ENCODE measurements at regions not wholly inside any gene's neighbourhood (a gene's known extent, or its start where the extent isn't known, plus 50 kb on each side); places are given as distances from the start of the nearest gene placed in this dataset.

DNA sequence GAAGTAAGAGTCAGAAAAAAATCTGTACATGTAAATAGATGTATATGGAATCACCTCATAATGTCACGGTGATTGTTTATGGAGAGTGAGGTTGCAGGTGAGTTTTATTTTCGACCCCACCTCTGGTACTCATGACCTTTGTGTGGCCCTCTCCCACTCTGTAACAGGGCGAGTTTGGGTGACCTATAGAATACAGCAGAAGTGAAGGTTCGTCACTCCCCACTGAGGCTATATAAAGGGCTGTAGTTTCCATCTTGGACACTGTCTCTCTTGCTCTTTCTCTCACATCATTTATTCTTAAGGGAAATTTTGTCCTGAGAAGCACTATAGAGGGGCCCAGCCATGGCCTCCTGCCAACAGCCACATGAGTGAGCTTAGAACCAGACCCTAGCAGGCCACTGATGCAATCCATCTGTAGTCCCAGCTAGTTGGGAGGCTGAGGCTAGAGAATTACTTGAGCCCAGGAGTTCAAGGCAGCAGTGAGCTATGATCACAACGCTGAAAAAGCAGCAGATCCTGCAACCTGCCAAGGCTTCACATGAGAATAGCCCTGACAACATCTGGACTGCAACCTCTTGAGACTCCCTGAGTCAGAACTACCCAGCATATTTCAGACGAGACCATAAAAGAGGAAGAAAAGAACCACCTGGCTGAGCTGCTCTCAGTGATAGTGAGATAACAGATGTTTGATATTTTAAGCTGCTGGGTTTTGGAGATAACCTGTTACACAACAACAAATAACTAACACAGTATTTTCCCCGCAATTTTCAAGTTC, 74.3 kb upstream of the SLC1A4 start:
- no peaks in the 10 kb centered on the region for H3K27me3 Mint-ChIP-seq (ENCODE audit: unreplicated experiment)
- no peak overlapping the region for H3K27ac Mint-ChIP-seq (ENCODE audit: unreplicated experiment)
- H3K4me1 Mint-ChIP-seq (ENCODE audit: low read depth, unreplicated experiment), result peaks cover 4% of the 10 kb centered on the region
- H3K36me3 Mint-ChIP-seq (ENCODE audit: unreplicated experiment), result no peaks in the 10 kb centered on the region
- TF ChIP-seq, protein P1, sequence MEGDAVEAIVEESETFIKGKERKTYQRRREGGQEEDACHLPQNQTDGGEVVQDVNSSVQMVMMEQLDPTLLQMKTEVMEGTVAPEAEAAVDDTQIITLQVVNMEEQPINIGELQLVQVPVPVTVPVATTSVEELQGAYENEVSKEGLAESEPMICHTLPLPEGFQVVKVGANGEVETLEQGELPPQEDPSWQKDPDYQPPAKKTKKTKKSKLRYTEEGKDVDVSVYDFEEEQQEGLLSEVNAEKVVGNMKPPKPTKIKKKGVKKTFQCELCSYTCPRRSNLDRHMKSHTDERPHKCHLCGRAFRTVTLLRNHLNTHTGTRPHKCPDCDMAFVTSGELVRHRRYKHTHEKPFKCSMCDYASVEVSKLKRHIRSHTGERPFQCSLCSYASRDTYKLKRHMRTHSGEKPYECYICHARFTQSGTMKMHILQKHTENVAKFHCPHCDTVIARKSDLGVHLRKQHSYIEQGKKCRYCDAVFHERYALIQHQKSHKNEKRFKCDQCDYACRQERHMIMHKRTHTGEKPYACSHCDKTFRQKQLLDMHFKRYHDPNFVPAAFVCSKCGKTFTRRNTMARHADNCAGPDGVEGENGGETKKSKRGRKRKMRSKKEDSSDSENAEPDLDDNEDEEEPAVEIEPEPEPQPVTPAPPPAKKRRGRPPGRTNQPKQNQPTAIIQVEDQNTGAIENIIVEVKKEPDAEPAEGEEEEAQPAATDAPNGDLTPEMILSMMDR (IDR thresholded peaks at IDR 0.05; ENCODE audit: partially characterized antibody, unreplicated experiment), result no peak
- no peak for DNase-seq
- H3K4me3 Mint-ChIP-seq (ENCODE audit: unreplicated experiment), result no peak overlapping the region
- no peaks in the 10 kb centered on the region for H3K9me3 Mint-ChIP-seq (ENCODE audit: unreplicated experiment)

DNA sequence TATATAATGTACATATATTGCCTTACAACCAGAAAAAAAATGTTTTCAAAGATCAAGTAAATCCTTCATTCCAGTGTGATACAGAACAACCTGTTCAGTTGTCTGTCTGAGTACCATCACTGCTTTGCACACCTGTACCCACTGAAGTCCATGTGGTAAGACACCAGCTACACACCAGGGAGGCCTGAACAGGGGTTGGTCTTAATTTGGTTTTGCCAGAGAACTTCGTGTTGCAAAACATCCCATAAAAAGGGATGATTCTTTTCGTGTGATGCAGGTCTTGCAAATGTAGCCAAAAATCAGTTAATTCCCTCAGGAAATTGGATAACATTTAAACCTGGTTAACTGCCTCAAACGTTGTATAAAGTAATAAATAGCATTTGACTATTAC, 73.7 kb upstream of the SLC1A4 start:
- no peaks in the 10 kb centered on the region for H3K36me3 Mint-ChIP-seq (ENCODE audit: unreplicated experiment)
- TF ChIP-seq, protein P1 (IDR thresholded peaks at IDR 0.05; ENCODE audit: partially characterized antibody, unreplicated experiment), result no peak
- DNase-seq, result no peak
- no peaks in the 10 kb centered on the region for H3K9me3 Mint-ChIP-seq (ENCODE audit: unreplicated experiment)
- no peak overlapping the region for H3K4me3 Mint-ChIP-seq (ENCODE audit: unreplicated experiment)
- H3K4me1 Mint-ChIP-seq (ENCODE audit: low read depth, unreplicated experiment), result peaks cover 4% of the 10 kb centered on the region
- H3K27me3 Mint-ChIP-seq (ENCODE audit: unreplicated experiment), result no peaks in the 10 kb centered on the region
- H3K27ac Mint-ChIP-seq (ENCODE audit: unreplicated experiment), result no peak overlapping the region

DNA sequence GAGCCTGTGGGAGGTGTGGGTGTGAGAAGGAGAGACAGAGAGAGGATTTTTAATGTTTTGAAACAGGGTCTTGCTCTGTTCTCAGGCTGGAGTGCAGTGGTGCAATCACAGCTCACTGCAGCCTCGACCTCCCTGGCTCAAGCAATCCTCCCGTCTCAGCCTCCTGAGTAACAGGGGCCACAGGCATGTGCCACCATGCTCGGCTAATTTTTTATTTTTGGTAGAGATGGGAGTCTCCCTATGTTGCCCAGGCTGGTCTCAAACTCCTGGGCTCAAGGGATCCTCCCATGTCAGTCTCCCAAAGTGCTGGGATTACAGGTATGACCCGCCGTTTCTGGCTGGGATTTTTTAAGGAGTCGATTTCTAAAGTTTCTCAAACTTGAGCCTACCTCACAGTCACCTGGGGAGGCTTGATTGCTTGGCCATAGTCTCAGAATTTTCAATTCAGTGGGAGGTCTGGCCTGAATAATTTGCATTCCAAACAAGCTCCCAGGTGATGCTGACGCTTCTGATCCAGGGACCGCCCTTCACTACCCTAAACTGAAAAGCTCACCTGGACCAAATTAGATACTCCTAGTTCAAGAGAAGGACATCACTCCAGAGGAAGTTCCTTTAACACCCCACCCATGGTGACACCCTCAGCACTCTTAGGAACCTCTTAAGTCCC, 70.8 kb upstream of the SLC1A4 start:
- peaks cover 1% of the 10 kb centered on the region for H3K27me3 Mint-ChIP-seq (ENCODE audit: unreplicated experiment)
- no peaks in the 10 kb centered on the region for H3K36me3 Mint-ChIP-seq (ENCODE audit: unreplicated experiment)
- H3K27ac Mint-ChIP-seq (ENCODE audit: unreplicated experiment), result no peak overlapping the region
- TF ChIP-seq, protein P1 (IDR thresholded peaks at IDR 0.05; ENCODE audit: partially characterized antibody, unreplicated experiment), result no peak
- no peaks in the 10 kb centered on the region for H3K9me3 Mint-ChIP-seq (ENCODE audit: unreplicated experiment)
- H3K4me1 Mint-ChIP-seq (ENCODE audit: low read depth, unreplicated experiment), result peaks cover 4% of the 10 kb centered on the region
- no peak overlapping the region for H3K4me3 Mint-ChIP-seq (ENCODE audit: unreplicated experiment)
- no peak for DNase-seq

DNA sequence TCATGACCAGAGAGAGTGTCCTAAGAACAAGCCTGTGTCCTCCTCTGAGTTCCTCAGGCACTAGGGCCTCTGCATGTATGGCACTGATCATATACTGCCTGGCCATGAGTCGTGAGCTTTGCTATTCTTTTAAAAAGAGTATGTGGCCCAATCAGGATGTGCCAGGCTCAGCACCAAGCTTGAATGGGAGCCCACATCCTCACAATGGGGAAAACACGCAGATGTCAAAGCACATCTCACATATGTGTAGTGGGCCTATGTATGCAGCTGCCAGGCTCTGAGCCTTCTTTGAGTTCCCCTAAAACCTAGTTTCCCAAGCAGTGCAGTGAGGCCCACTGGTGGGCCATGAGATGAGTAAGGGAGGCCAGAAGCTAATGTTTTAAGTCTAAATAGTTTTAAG, 69.9 kb upstream of the SLC1A4 start:
- Mint-ChIP-seq H3K27ac (ENCODE audit: unreplicated experiment) (no peak overlapping the region), H3K4me1 (ENCODE audit: low read depth, unreplicated experiment) (peaks cover 4% of the 10 kb centered on the region), H3K36me3 (ENCODE audit: unreplicated experiment) (peaks cover 5% of the 10 kb centered on the region), H3K27me3 (ENCODE audit: unreplicated experiment) (peaks cover 1% of the 10 kb centered on the region), H3K9me3 (ENCODE audit: unreplicated experiment) (no peaks in the 10 kb centered on the region), H3K4me3 (ENCODE audit: unreplicated experiment) (no peak overlapping the region)
- no peak for DNase-seq
- TF ChIP-seq, protein P1 (IDR thresholded peaks at IDR 0.05; ENCODE audit: partially characterized antibody, unreplicated experiment), result no peak
